ENCODE measurements at regions not wholly inside any gene's neighbourhood (a gene's known extent, or its start where the extent isn't known, plus 50 kb on each side); places are given as distances from the start of the nearest gene placed in this dataset.

DNA sequence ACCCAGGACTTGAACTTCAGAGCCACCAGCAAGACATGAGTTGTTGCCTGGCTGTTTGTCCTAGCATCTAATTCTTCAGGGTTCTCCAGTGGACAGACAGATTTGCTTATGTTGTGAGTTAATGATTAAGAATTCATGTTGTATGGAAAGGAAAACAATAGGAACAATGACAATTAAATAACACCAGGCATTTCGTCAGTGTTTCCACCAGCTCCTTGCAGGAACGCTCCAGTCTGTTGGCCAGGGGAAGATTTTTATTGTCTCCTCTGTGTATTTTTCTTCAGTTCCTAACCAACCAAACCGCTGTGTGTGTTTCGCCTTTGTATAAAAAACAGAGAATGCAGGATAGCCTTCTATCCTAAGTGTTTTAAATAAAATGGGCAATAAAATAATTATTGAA is 64.4 kb upstream of the PTGFR start:
- Mint-ChIP-seq H3K9me3 (no peaks in the 10 kb centered on the region), H3K36me3 (no peaks in the 10 kb centered on the region), H3K27me3 (no peaks in the 10 kb centered on the region), H3K4me3 (no peak overlapping the region), H3K4me1 (ENCODE audit: low read depth) (no peaks in the 10 kb centered on the region), H3K27ac (no peak overlapping the region)
- POLR2A ChIA-PET, result no interaction called here
- CTCF ChIA-PET, result no interaction called here
- intact Hi-C loops (cut with micrococcal nuclease), result no loop called here
- no peak for DNase-seq

DNA sequence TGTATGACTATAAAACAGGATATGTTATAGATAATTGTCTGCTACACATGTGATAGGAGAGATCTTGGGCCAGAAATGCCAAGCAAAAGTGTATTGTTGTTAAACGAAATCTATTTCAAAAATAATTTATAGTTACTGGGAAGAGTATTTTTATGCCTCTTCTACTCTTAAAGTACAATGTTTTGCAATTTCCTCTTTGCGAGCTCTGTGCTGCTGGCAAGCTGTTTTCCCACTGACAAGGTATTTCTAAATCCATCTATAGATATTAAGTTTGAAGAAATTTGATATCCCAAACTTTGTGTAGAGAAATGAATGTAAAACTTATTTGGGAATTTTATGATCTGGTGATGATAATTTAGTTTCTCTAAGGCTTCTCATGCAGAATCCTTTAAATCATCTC is 63.3 kb upstream of the PTGFR start:
- H3K9me3 Mint-ChIP-seq, result no peaks in the 10 kb centered on the region
- CTCF ChIA-PET, result no interaction called here
- POLR2A ChIA-PET, result no interaction called here

DNA sequence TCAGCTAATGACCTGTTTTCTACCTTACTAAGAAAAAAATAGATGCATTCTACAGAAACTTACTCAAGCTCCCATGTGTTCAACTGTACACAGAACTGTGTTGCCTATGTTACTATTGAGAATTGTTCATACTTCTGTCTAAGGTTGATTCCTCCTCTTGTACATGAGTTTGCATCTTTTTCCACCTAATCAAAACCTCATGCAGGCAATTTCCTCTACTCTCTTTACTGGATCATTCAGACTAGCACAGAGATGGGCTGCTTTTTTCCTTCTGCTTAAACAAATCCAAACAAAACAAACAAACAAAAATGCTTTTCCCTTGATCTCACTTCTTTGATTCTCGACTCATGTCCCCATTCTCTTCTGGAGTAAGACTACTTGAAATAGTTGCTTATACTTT is 58.8 kb upstream of the PTGFR start:
- H3K27me3 Mint-ChIP-seq, result no peaks in the 10 kb centered on the region
- ChIA-PET CTCF (no interaction called here), POLR2A (no interaction called here)
- H3K9me3 Mint-ChIP-seq, result no peaks in the 10 kb centered on the region
- H3K4me1 Mint-ChIP-seq (ENCODE audit: low read depth), result no peaks in the 10 kb centered on the region
- no peaks in the 10 kb centered on the region for H3K36me3 Mint-ChIP-seq
- intact Hi-C loops (cut with micrococcal nuclease), result no loop called here
- no peak overlapping the region for H3K27ac Mint-ChIP-seq
- no peak overlapping the region for H3K4me3 Mint-ChIP-seq
- no peak for DNase-seq

More for the DNA sequence above, 63.3 kb upstream of the PTGFR start:
- no peaks in the 10 kb centered on the region for H3K27me3 Mint-ChIP-seq
- no peaks in the 10 kb centered on the region for H3K4me1 Mint-ChIP-seq (ENCODE audit: low read depth)
- no peak overlapping the region for H3K4me3 Mint-ChIP-seq
- DNase-seq, result no peak
- no peak overlapping the region for H3K27ac Mint-ChIP-seq
- intact Hi-C loops (cut with micrococcal nuclease), result no loop called here
- H3K36me3 Mint-ChIP-seq, result no peaks in the 10 kb centered on the region

DNA sequence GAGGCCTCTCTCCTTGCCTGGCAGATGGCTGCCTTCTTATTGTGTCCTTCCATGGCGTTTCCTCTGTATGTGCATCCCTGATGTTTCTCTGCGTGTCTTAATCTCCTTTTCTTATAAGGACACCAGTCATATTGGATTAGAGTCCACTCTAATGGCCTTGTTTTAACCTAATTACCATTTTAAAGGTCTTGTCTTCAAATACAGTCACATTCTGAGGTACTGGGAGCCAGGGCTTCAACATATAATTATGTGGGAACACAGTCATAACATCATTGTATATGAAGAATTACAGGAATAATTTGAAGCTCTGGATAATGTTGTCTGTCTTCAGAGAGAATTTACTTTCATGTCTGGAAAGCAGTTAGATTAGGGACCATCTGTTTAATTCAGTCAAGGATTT is 56.4 kb upstream of the PTGFR start:
- no peaks in the 10 kb centered on the region for H3K4me1 Mint-ChIP-seq (ENCODE audit: low read depth)
- DNase-seq, result no peak
- ChIA-PET CTCF (no interaction called here), POLR2A (no interaction called here)
- no peaks in the 10 kb centered on the region for H3K36me3 Mint-ChIP-seq
- no peak overlapping the region for H3K27ac Mint-ChIP-seq
- intact Hi-C loops (cut with micrococcal nuclease), result no loop called here
- H3K9me3 Mint-ChIP-seq, result peaks cover 5% of the 10 kb centered on the region
- H3K27me3 Mint-ChIP-seq, result no peaks in the 10 kb centered on the region
- no peak overlapping the region for H3K4me3 Mint-ChIP-seq

DNA sequence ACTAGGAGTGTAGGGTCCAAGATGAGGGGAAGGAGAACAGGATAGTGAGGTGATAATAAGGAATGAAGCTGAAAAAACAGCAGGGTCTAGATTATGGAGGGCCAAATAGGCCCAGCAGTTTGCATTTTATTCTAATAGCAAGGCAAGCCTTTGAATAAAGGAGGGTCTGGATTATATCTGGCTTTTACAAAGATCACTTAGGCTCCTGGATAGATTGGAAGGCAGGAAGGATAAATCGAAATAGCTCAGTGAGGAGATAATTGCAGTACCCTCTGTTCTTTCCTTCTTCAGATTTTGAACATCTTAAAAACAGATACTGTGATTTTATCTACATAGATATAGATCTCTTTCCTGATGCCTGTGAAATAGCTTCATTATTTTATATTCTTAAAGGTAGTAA is 53.8 kb upstream of the PTGFR start:
- Mint-ChIP-seq H3K9me3 (peaks cover 5% of the 10 kb centered on the region), H3K4me1 (ENCODE audit: low read depth) (no peaks in the 10 kb centered on the region), H3K27ac (no peak overlapping the region), H3K27me3 (no peaks in the 10 kb centered on the region), H3K36me3 (no peaks in the 10 kb centered on the region), H3K4me3 (no peak overlapping the region)
- DNase-seq, result no peak
- CTCF ChIA-PET, result no interaction called here
- intact Hi-C loops (cut with micrococcal nuclease), result no loop called here
- POLR2A ChIA-PET, result no interaction called here

DNA sequence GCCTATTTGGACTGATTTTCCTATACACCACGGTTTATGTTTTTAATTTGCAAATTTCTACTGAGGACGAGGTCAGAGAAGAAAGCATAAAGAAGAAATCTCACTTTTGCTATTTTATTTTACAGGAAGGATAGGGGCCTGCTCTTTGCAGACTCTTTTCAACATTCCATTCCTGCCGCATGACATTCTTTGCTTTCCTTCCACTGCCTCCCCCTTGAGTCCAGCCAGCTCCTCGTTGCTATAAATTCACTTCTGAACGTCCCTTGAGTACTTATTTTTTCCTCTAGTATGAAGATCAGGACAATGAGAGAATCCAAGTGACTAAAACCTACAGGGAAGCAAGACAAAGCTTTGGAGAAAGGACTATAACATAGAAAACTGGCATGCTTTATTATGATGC is 53.4 kb upstream of the PTGFR start:
- intact Hi-C loops (cut with micrococcal nuclease), result no loop called here
- Mint-ChIP-seq H3K36me3 (no peaks in the 10 kb centered on the region), H3K27ac (no peak overlapping the region), H3K4me1 (ENCODE audit: low read depth) (no peaks in the 10 kb centered on the region), H3K9me3 (peaks cover 5% of the 10 kb centered on the region), H3K4me3 (no peak overlapping the region), H3K27me3 (no peaks in the 10 kb centered on the region)
- CTCF ChIA-PET, result no interaction called here
- no peak for DNase-seq
- POLR2A ChIA-PET, result no interaction called here

DNA sequence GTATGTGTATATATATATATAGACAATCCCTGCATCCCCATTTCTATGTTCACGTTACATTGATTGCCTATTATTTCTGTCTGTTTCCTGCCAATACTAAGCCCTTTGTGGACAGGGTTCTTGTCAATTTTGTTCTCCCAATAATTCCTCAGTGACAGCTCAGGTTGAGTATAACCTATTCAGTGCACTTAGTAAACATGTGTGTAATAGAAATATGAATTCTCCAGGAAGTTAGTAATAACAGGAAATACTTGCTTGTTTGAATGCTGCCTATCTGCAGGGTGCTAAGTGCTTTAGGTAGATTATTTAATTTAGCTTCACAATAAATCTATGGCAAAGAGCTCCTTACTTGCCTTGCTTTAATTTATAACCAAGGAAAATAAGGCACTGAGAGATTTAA is 52.8 kb upstream of the PTGFR start:
- DNase-seq, result no peak
- Mint-ChIP-seq H3K4me1 (ENCODE audit: low read depth) (no peaks in the 10 kb centered on the region), H3K27ac (no peak overlapping the region), H3K4me3 (no peak overlapping the region), H3K9me3 (peaks cover 5% of the 10 kb centered on the region), H3K36me3 (no peaks in the 10 kb centered on the region), H3K27me3 (no peaks in the 10 kb centered on the region)
- ChIA-PET POLR2A (no interaction called here), CTCF (no interaction called here)
- intact Hi-C loops (cut with micrococcal nuclease), result no loop called here

DNA sequence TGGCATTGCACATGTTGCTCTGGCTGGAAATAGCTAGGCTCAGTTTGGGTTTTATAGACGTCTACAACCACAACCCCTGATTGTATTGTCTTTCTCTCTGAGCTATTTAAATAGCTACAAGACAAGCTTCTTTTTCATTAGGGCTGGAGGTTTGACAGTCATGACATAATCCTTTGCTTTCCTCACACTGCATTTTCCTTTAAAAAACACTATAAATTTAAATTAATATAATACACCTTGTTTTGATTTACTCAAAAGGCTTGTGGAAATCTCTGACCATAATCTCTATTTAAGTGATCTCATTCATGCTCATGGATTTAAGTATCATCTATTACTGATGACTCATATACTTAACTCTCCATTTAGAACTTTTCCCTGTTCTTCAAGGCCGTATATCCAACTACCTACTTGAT is 50.4 kb upstream of the PTGFR start:
- H3K9me3 Mint-ChIP-seq, result peaks cover 5% of the 10 kb centered on the region
- no peak overlapping the region for H3K27ac Mint-ChIP-seq
- ChIA-PET POLR2A (no interaction called here), CTCF (no interaction called here)
- no peaks in the 10 kb centered on the region for H3K4me1 Mint-ChIP-seq (ENCODE audit: low read depth)
- no peak for DNase-seq
- H3K36me3 Mint-ChIP-seq, result no peaks in the 10 kb centered on the region
- intact Hi-C loops (cut with micrococcal nuclease), result no loop called here
- no peaks in the 10 kb centered on the region for H3K27me3 Mint-ChIP-seq
- H3K4me3 Mint-ChIP-seq, result no peak overlapping the region

Data from activated CD4-positive, alpha-beta memory T cell treated with anti-CD3 and anti-CD28 coated beads for 36 hours (primary cell).